Neural crest cell (in vitro differentiated cells): ENCODE measurements at regions not wholly inside any gene's neighbourhood (a gene's known extent, or its start where the extent isn't known, plus 50 kb on each side); places are given as distances from the start of the nearest gene placed in this dataset.

ENCODE experiments used
- DNase-seq: peaks from one replicate; pipeline ENCODE4 v3.0.0; 2021; ENCODE audit warnings: low read depth, mixed read lengths, low spot score
- H3K27ac Mint-ChIP-seq: one replicate; pipeline ENCODE4 v1.8.0; 2021; ENCODE audit warnings: mild to moderate bottlenecking, mixed read lengths; ENCODE audit not compliant: unreplicated experiment
- H3K27me3 Mint-ChIP-seq: 2 replicates; pipeline ENCODE4 v1.8.0; 2021; ENCODE audit warnings: low read depth, mild to moderate bottlenecking, mixed read lengths
- H3K36me3 Mint-ChIP-seq: 2 replicates; pipeline ENCODE4 v1.8.0; 2021; ENCODE audit warnings: low read depth, mild to moderate bottlenecking, mixed read lengths
- H3K4me1 Mint-ChIP-seq: 2 replicates; pipeline ENCODE4 v1.8.0; 2021; ENCODE audit warnings: mixed read lengths
- H3K4me3 Mint-ChIP-seq: one replicate; pipeline ENCODE4 v1.8.0; 2021; ENCODE audit warnings: mild to moderate bottlenecking, mixed read lengths
- H3K9me3 Mint-ChIP-seq: 2 replicates; pipeline ENCODE4 v1.8.0; 2021; ENCODE audit warnings: mixed read lengths
- TF ChIP-seq, protein P1 (sequence below): fragments of 200-600 bp; sonication (generic); conservative IDR thresholded peaks from 2 replicates; pipeline ENCODE4 v1.5.0; 2021; ENCODE audit warnings: antibody characterized with exemption, mild to moderate bottlenecking

DNA sequence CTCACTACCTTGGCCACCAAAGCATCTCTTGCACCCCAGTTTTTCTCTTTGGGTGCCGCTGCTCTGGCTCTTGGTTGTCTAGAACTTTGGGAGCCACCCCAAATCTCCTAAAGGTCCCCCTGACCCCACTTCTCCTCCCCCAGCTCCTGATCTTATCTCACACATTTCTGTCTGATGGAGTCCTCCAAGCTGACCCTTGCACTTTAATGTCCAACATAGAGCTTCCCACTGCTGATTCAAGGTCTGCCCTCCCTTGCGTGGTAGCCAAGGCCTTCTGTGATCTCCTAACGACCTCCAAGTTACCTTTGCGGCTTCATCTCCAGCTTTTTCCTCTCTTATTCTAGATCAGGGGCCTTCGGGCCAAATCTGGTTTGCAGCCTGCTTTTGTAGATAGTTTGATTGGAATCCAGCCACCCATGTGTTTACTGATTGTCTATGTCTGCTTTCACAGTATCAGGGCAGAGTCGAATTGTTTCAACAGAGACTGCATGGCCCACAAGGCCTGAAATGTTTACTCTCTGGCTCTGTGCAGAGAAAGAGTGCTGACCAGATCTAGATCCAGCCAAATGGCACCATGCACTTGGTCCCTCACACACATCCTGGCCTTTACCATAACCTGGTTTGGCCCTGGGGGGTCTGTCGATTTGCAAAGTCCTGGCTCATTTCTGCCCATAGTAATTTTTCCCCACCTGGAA is 168.6 kb downstream of the HAPSTR1 start:
- peaks cover 25% of the 10 kb centered on the region for H3K27me3 Mint-ChIP-seq
- DNase-seq = no peak
- H3K4me1 Mint-ChIP-seq = peaks cover 6% of the 10 kb centered on the region
- no peak overlapping the region for H3K27ac Mint-ChIP-seq
- H3K4me3 Mint-ChIP-seq = no peak overlapping the region
- no peaks in the 10 kb centered on the region for H3K9me3 Mint-ChIP-seq
- TF ChIP-seq, protein P1, sequence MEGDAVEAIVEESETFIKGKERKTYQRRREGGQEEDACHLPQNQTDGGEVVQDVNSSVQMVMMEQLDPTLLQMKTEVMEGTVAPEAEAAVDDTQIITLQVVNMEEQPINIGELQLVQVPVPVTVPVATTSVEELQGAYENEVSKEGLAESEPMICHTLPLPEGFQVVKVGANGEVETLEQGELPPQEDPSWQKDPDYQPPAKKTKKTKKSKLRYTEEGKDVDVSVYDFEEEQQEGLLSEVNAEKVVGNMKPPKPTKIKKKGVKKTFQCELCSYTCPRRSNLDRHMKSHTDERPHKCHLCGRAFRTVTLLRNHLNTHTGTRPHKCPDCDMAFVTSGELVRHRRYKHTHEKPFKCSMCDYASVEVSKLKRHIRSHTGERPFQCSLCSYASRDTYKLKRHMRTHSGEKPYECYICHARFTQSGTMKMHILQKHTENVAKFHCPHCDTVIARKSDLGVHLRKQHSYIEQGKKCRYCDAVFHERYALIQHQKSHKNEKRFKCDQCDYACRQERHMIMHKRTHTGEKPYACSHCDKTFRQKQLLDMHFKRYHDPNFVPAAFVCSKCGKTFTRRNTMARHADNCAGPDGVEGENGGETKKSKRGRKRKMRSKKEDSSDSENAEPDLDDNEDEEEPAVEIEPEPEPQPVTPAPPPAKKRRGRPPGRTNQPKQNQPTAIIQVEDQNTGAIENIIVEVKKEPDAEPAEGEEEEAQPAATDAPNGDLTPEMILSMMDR = no peak
- H3K36me3 Mint-ChIP-seq = no peaks in the 10 kb centered on the region

DNA sequence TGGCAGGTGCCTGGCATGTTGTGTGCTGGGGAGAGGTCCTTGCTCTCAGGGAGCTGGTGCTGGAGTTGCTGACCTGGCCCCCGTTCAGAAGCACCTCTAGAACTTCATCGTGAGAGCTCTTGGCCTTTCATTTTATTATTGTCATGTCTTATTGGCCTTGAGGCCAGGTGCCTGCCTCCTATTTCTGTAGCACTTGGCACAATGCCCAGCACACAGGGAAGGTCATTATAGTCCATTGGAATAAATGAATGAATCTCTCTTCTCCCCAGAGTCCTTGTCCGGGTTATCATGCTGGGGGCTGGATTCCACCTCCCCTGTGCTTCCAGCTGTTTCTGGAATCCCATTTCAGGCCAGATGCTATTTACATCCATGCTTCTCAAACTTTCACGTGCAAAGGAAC is 169.2 kb downstream of the HAPSTR1 start:
- TF ChIP-seq, protein P1 = no peak
- Mint-ChIP-seq H3K4me3 (no peak overlapping the region), H3K27ac (no peak overlapping the region), H3K9me3 (no peaks in the 10 kb centered on the region), H3K36me3 (no peaks in the 10 kb centered on the region), H3K4me1 (peaks cover 6% of the 10 kb centered on the region), H3K27me3 (peaks cover 19% of the 10 kb centered on the region)
- no peak for DNase-seq

DNA sequence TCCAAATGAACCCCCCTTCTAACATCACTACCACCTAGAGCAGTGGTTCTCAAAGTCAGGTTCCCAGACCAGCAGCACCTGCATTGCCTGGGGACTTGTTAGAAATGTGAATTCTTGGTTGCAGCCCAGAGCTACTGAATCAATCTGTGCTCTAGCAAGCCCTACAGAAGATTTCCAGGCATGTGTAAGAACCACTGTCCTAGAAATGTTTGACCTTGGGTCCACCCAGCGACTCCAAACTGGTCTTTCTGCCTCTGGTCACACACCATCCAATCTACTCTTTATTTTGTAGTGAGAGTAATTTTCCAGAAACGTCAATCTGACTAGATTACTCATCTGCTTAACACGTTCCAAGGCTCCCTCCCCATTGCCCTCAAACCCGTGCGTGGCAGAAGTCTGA is 169.9 kb downstream of the HAPSTR1 start:
- Mint-ChIP-seq H3K27me3 (peaks cover 18% of the 10 kb centered on the region), H3K9me3 (peaks cover 1% of the 10 kb centered on the region), H3K4me3 (no peak overlapping the region), H3K36me3 (no peaks in the 10 kb centered on the region), H3K4me1 (peaks cover 6% of the 10 kb centered on the region), H3K27ac (no peak overlapping the region)
- no peak for DNase-seq
- TF ChIP-seq, protein P1 = no peak

DNA sequence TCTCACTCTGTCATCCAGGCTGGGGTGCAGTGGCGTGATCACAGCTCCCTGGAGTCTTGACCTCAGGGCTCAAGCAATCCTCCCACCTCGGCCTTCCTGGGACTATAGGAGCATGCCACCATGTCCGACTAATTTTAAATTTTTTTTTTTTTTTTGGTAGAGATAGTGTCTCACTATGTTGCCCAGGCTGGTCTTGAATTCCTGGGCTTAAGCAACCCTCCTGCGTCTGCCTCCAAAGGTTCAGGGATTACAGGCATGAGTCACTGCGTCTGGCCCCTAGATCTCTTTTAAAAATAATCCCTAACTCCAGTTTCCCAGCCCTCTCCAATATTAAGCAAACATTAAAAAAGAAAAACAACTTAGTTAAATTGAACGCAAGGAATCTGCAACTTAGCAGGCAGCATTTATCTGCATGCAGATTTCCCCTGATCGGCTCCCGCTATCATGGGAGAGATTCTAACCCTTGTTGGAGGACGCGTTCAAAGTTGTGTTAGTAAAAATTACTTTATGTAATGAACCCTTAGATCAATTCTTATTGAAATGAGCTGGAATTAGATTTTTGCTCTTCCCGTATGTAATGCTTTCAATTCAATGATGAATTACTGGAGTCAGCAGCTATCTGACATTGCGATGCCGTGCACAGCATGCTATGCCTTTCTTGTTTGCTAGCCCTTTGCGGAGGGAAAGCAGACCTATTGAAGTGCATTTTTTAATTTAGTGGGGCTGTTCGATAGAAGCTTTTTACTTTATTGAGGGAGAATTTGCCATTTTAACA is 171.7 kb downstream of the HAPSTR1 start:
- Mint-ChIP-seq H3K27me3 (peaks cover 24% of the 10 kb centered on the region), H3K27ac (no peak overlapping the region), H3K36me3 (no peaks in the 10 kb centered on the region), H3K9me3 (peaks cover 3% of the 10 kb centered on the region), H3K4me3 (no peak overlapping the region), H3K4me1 (peaks cover 6% of the 10 kb centered on the region)
- DNase-seq = no peak
- TF ChIP-seq, protein P1 = no peak

DNA sequence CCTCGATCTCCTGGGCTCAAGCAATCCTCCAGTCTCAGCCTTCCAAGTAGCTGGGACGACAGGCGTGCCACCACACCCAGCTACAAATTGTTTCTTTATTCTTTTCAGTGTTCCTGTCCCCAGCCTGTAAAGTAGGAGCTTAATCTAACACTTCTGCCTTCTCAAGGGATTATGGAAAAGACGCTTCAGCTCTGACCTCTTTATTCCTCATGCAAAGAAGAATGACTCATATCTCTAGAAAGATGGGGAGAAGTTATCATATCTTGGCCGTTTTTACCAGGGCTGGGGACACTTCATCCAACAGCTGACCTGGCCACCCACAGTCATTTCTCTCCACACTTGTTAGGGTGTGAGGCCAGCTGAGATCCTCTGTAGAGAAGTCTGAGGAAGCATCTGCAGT is 172.6 kb downstream of the HAPSTR1 start:
- TF ChIP-seq, protein P1 = no peak
- Mint-ChIP-seq H3K4me3 (no peak overlapping the region), H3K27me3 (peaks cover 23% of the 10 kb centered on the region), H3K36me3 (no peaks in the 10 kb centered on the region), H3K4me1 (peaks cover 6% of the 10 kb centered on the region), H3K27ac (no peak overlapping the region), H3K9me3 (peaks cover 3% of the 10 kb centered on the region)
- no peak for DNase-seq
